Adrenal gland (tissue), 5 donors: ENCODE measurements at regions not wholly inside any gene's neighbourhood (a gene's known extent, or its start where the extent isn't known, plus 50 kb on each side); places are given as distances from the start of the nearest gene placed in this dataset.

Source experiments
- CTCF ChIP-seq, 6 experiments: fragments of 450-650 bp in 4 of 6; fragments of 200-600 bp in 2 of 6; sonication (generic) in 1 of 6; IDR thresholded peaks; 1 replicate in 5 of 6; 2 replicates in 1 of 6; pipeline versions ENCODE4 v1.5.1 to v1.8.0; 2016 to 2021; ENCODE audit warnings: antibody characterized with exemption in 6 of 6, mild to moderate bottlenecking in 2 of 6, moderate library complexity in 1 of 6
- POLR2A ChIP-seq, 2 donors: fragments of 450-650 bp; IDR thresholded peaks; one replicate each; pipeline ENCODE4 v1.6.1; 2017; ENCODE audit warnings: antibody characterized with exemption in 2 of 2, mild to moderate bottlenecking in 2 of 2, moderate library complexity in 1 of 2
- donor health status: DM: no; HTN: no; CAD: no.

DNA sequence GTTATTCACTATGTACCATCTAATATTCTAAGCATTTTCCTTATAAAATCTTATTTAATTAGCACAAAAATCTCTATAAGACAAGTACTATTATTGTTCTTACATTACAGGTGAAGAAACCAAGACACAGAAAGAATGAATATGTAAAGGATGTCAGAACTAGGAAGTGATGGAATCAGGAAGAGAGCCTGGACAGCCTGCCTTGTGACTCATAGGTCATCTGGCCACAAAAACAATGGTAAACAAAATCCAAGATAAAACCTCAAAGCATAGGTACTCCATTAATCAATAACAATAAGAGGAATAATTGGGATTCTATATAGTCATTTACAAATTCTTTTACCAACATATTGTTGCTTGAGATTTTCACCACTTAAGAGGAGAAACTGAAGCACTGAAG, 505.4 kb upstream of the PIK3C3 start:
- TF ChIP-seq CTCF (IDR thresholded peaks at IDR 0.05): no peak
- TF ChIP-seq POLR2A (IDR thresholded peaks at IDR 0.05): no peak
